ENCODE measurements at regions not wholly inside any gene's neighbourhood (a gene's known extent, or its start where the extent isn't known, plus 50 kb on each side); places are given as distances from the start of the nearest gene placed in this dataset.

GRCh38 chr2:198518935-198519334 is 714.5 kb downstream of the PLCL1 start:
- TF ChIP-seq CTCF (conservative IDR thresholded peaks at IDR 0.05; ENCODE audit: low read depth, low read length): no peak
- TF ChIP-seq EZH2phosphoT487 (IDR thresholded peaks at IDR 0.05; ENCODE audit: borderline replicate concordance, low read length): no peak

Data from PC-3 (cell line).